HG03097 (cell line): ENCODE measurements at regions not wholly inside any gene's neighbourhood (a gene's known extent, or its start where the extent isn't known, plus 50 kb on each side); places are given as distances from the start of the nearest gene placed in this dataset.
"Not testable (repeated sequence)": the region's sequence is repeated elsewhere in the genome, so short reads cannot be mapped to it uniquely, and the experiment has no call there.

Experiments used
- ATAC-seq: cut with Tn5 transposase; IDR thresholded peaks from one replicate; pipeline ENCODE4 v1.9.1; 2021; ENCODE audit not compliant: unreplicated experiment, low FRiP score

- ATAC-seq: no peak
These were observed 159.6 kb upstream of the KCNH8 start for GRCh38 chr3:18988614-18989229.

- no peak for ATAC-seq
These were observed 160.4 kb upstream of the KCNH8 start for GRCh38 chr3:18987862-18988447.

- ATAC-seq: no peak
These were observed 161.2 kb upstream of the KCNH8 start for GRCh38 chr3:18987070-18987469.

- no peak for ATAC-seq
These were observed 165.4 kb upstream of the KCNH8 start for GRCh38 chr3:18982920-18983319.

GRCh38 chr3:18976102-18976501 lies 172.2 kb upstream of the KCNH8 start:
- not testable (repeated sequence) for ATAC-seq

- no peak for ATAC-seq
These were observed 180.2 kb upstream of the KCNH8 start for GRCh38 chr3:18968120-18968519.

GRCh38 chr3:18965781-18966180 lies 182.5 kb upstream of the KCNH8 start:
- no peak for ATAC-seq

- ATAC-seq: no peak
These were observed 183.7 kb upstream of the KCNH8 start for GRCh38 chr3:18964640-18965039.

GRCh38 chr3:18951333-18951732 lies 197.0 kb upstream of the KCNH8 start:
- ATAC-seq: no peak

GRCh38 chr3:18946524-18946923 lies 201.8 kb upstream of the KCNH8 start:
- ATAC-seq: no peak

GRCh38 chr3:18937574-18937973 lies 210.7 kb upstream of the KCNH8 start:
- no peak for ATAC-seq

- no peak for ATAC-seq
These were observed 229.2 kb upstream of the KCNH8 start for GRCh38 chr3:18919158-18919557.

- no peak for ATAC-seq
These were observed 230.4 kb upstream of the KCNH8 start for GRCh38 chr3:18917923-18918322.

GRCh38 chr3:18902081-18902793 lies 246.1 kb upstream of the KCNH8 start:
- no peak for ATAC-seq

- no peak for ATAC-seq
These were observed 246.7 kb upstream of the KCNH8 start for GRCh38 chr3:18901571-18901970.

- peak; percentile 90 for ATAC-seq
These were observed 247.3 kb upstream of the KCNH8 start for GRCh38 chr3:18900994-18901393.

- no peak for ATAC-seq
These were observed 249.4 kb upstream of the KCNH8 start for GRCh38 chr3:18898911-18899310.

GRCh38 chr3:18892756-18893155 lies 255.6 kb upstream of the KCNH8 start:
- no peak for ATAC-seq

GRCh38 chr3:18892047-18892446 lies 256.3 kb upstream of the KCNH8 start:
- no peak for ATAC-seq

- no peak for ATAC-seq
These were observed 256.7 kb upstream of the KCNH8 start for GRCh38 chr3:18891641-18892040.

GRCh38 chr3:18890449-18890848 lies 257.9 kb upstream of the KCNH8 start:
- ATAC-seq: no peak

GRCh38 chr3:18888819-18889218 lies 259.5 kb upstream of the KCNH8 start:
- ATAC-seq: no peak
